ENCODE measurements at regions not wholly inside any gene's neighbourhood (a gene's known extent, or its start where the extent isn't known, plus 50 kb on each side); places are given as distances from the start of the nearest gene placed in this dataset.

DNA sequence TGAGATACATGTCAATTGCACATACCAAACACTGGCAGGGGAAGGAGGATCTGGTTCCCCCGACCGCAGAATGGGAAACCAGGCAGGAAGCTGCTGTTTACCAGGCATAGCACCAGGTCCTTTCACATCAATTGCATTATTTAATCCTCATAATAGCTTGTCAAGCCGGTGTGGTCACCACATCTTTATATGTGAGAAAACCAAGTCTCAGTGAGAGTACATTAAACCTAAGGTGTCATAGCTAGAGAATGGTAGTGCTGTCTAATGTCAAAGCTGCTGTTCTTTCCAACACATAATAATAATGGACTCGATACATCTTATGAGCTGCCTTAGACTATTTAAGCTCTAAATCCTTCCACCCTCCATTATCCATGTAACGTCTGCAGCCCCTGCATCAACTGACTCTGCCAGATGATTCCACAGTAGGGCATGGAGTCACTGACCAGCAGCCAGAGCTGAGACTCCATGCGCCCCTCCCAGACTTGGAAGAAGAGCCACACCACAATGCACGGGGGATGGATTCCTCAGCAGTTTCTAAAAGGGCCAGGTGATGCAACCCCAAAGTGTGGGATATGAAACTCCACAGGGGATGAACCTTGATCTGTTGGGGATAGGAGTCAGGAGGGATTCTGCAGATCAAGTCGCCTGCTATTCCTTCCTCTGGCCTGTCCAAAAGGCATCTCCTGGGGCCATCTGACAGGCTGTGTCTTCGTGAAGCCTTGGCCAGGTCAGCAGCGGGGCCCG is 71.8 kb downstream of the GPR6 start:
- H4K20me1 ChIP-seq (ENCODE audit: insufficient read depth) = no peaks in the 10 kb centered on the region
- H3K4me3 ChIP-seq (IDR thresholded peaks at IDR 0.05; ENCODE audit: insufficient read depth, low read depth, low read length) = no peak overlapping the region
- no peak overlapping the region for H2AFZ ChIP-seq (ENCODE audit: low read depth)
- TF ChIP-seq, protein P1, sequence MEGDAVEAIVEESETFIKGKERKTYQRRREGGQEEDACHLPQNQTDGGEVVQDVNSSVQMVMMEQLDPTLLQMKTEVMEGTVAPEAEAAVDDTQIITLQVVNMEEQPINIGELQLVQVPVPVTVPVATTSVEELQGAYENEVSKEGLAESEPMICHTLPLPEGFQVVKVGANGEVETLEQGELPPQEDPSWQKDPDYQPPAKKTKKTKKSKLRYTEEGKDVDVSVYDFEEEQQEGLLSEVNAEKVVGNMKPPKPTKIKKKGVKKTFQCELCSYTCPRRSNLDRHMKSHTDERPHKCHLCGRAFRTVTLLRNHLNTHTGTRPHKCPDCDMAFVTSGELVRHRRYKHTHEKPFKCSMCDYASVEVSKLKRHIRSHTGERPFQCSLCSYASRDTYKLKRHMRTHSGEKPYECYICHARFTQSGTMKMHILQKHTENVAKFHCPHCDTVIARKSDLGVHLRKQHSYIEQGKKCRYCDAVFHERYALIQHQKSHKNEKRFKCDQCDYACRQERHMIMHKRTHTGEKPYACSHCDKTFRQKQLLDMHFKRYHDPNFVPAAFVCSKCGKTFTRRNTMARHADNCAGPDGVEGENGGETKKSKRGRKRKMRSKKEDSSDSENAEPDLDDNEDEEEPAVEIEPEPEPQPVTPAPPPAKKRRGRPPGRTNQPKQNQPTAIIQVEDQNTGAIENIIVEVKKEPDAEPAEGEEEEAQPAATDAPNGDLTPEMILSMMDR (conservative IDR thresholded peaks at IDR 0.05; ENCODE audit: low read depth, low read length) = no peak
- H3K79me2 ChIP-seq (ENCODE audit: insufficient read depth, low read depth) = no peaks in the 10 kb centered on the region
- H3K27ac ChIP-seq = no peak overlapping the region
- no peak overlapping the region for H3K9ac ChIP-seq
- no peaks in the 10 kb centered on the region for H3K27me3 ChIP-seq (ENCODE audit: insufficient read depth, low read depth)
- no peaks in the 10 kb centered on the region for H3K36me3 ChIP-seq (ENCODE audit: insufficient read depth)
- H3K4me2 ChIP-seq = no peak overlapping the region
- H3K4me1 ChIP-seq (ENCODE audit: low read depth, poor library complexity, severe bottlenecking) = no peaks in the 10 kb centered on the region

Measured in KMS-11 (cell line).